LNCaP clone FGC (cell line): ENCODE measurements at regions not wholly inside any gene's neighbourhood (a gene's known extent, or its start where the extent isn't known, plus 50 kb on each side); places are given as distances from the start of the nearest gene placed in this dataset.
"Not testable (repeated sequence)": the region's sequence is repeated elsewhere in the genome, so short reads cannot be mapped to it uniquely, and the experiment has no call there.

Experiments used
- DNase-seq: peaks from one replicate; pipeline ENCODE4 v3.0.0-alpha.2; 2011; ENCODE audit warnings: low read depth
- H3K4me3 ChIP-seq: 2 replicates; pipeline ENCODE4 v1.5.1; 2011; ENCODE audit warnings: mild to moderate bottlenecking, low read depth, low read length, control low read depth
- TF ChIP-seq, protein P1 (sequence below): IDR thresholded peaks from 2 replicates; pipeline ENCODE4 v1.5.1; 2012; ENCODE audit warnings: mild to moderate bottlenecking; ENCODE audit not compliant: control insufficient read depth, insufficient read depth; ENCODE audit errors: extremely low read depth

DNA sequence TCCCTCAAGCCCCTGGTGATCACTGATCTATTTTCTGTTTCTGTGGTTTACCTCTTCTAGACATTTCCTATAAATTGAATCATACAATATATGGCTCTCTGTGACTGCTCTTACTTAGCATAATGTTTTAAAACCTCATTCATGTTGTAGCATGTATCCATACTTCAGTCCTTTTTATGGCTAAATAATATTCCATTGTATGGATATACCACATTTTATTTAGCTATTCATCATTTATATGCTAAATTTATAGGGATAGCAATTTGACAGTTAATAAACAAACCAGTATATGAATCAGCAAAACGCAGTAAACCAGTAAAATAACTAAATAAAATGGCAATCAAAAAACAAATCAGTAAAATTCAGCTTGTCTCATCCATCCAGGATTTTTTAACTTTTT is 286.1 kb upstream of the HNRNPA3 start:
- TF ChIP-seq, protein P1, sequence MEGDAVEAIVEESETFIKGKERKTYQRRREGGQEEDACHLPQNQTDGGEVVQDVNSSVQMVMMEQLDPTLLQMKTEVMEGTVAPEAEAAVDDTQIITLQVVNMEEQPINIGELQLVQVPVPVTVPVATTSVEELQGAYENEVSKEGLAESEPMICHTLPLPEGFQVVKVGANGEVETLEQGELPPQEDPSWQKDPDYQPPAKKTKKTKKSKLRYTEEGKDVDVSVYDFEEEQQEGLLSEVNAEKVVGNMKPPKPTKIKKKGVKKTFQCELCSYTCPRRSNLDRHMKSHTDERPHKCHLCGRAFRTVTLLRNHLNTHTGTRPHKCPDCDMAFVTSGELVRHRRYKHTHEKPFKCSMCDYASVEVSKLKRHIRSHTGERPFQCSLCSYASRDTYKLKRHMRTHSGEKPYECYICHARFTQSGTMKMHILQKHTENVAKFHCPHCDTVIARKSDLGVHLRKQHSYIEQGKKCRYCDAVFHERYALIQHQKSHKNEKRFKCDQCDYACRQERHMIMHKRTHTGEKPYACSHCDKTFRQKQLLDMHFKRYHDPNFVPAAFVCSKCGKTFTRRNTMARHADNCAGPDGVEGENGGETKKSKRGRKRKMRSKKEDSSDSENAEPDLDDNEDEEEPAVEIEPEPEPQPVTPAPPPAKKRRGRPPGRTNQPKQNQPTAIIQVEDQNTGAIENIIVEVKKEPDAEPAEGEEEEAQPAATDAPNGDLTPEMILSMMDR: no peak
- no peak for DNase-seq
- H3K4me3 ChIP-seq: no peak overlapping the region

DNA sequence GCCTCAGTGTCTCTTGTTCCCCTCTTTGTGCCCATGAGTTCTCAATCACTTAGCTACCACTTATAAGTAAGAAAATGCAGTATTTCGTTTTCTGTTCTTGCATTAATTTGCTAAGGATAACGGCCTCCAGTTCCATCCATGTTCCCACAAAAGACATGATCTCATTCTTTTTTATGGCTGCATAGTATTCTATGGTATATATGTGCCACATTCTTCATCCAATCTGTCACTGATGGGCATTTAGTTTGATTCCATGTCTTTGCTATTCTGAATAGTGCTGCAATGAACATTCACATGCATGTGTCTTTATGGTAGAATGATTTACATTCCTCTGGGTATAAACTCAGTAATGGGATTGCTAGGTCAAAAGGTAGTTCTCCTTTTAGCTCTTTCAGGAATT is 283.2 kb upstream of the HNRNPA3 start:
- H3K4me3 ChIP-seq, DNase-seq: not testable (repeated sequence)

DNA sequence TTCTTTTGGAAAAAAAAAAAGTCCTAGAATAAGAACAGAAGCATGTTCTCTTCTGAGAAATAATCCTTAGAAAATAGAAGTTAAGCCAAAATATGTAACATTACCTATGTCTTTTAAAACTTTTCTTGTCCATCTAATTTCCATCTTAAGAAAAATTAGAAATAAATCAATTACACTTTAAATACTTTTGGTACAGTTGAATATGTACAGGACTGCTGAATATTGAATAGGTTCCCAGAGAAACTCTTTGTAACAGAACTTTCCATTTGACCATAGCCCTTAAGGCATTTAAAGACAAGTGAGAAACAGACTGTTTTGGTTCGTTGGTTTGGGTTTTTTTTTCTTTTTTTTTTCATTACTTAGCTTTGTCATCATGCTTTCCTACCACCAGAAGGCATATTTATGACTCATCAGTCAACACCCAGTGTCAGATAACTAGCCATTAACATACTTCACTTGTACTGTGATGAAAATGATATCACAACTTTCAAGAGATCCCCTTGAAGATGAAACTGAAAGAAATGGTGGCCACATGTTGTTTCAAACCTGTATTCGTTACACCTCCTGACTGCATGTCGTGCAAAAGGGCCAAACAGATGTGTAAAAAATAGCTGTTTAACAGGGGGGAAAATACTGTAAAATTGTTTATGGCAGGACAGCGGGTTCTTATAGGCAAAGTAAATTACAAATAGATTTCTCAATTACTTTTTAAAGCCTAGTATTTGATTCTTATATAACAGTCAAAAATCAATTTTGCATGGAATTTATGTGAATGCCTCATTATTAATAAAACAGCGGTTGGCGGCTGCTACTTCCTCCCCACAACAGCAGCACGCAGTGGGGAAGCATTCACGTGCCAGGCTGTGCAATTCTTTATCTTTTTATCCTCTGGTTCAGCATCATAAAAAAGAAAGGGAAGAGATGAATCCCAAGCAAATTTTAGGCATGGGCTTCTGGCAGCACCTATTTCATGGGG is 280.7 kb upstream of the HNRNPA3 start:
- no peak for DNase-seq

DNA sequence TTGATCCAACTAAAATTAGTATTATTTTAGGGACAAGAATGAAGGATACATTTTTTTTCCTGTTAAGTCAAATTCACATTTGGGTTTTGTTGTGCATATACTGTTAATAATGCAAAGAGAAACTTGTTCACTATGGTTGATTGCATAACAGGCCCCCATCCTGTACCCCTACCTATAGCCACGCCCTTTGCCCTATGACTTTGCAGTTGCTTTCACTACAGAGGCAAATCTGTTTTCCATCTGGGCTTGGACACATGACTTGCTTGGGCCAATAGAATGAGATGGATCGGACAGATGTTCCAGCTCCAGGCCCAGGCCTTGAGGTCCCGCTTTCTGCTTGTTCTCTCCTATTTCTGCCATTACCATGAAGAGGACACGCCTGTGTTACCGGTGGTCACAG is 278.5 kb upstream of the HNRNPA3 start:
- no peak overlapping the region for H3K4me3 ChIP-seq
- TF ChIP-seq, protein P1: no peak
- no peak for DNase-seq

More for the DNA sequence above, 280.7 kb upstream of the HNRNPA3 start:
- H3K4me3 ChIP-seq: no peak overlapping the region
- TF ChIP-seq, protein P1: no peak

DNA sequence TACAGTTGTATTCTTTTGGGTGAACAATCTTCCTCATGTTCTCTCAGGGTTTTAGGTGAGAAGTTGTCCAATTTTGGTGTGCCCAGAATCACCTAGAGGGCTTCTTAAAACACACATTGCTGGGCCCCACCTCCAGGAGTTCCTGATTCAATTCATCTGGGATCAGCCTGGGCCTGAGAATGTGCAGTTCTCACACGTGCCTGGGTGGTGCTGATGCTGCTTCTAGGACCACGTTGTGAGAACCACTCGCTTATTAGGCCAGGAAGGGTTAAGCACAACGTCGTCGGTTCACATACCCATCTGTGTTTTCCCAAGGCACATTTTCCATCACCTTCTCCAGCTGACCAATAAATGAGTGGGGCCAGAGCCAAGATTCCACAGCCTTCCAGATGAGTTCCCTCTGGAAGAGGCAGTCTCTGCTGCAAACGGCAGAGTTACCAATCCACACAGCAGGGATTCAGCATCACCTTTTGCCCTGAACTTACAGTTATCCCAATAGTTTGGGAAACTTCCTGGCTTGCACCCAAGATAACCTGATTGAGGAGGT is 277.7 kb upstream of the HNRNPA3 start:
- DNase-seq: no peak
- TF ChIP-seq, protein P1: no peak

DNA sequence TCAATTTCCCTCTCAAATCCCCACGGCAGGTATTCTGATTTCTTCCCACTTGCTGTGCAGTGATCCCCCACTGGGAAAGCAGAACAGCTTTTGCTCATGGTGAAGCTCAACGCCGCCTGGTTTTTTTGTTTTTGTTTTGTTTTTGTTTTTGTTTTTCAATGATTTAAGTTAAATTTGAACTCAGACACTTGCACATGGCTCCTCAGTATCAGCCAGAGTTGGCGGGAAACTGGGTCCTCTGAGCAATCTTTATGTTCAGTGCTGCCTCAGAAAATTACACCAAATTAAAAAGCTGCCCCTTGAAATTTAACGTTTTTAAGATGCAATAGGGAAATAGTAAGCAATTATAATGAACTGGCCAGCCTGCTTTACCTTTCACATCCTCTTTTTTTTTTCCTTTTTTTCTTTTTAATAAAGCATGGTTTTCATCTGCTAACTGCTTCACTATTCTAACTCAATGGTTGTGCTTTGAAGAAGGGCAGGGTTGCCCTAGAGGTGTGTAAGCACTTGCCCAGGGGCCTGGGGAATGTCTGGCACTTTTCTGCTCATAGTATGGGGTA is 277.0 kb upstream of the HNRNPA3 start:
- TF ChIP-seq, protein P1: no peak
- no peak for DNase-seq
- H3K4me3 ChIP-seq: no peak overlapping the region

More for the DNA sequence above, 277.7 kb upstream of the HNRNPA3 start:
- H3K4me3 ChIP-seq: no peak overlapping the region

DNA sequence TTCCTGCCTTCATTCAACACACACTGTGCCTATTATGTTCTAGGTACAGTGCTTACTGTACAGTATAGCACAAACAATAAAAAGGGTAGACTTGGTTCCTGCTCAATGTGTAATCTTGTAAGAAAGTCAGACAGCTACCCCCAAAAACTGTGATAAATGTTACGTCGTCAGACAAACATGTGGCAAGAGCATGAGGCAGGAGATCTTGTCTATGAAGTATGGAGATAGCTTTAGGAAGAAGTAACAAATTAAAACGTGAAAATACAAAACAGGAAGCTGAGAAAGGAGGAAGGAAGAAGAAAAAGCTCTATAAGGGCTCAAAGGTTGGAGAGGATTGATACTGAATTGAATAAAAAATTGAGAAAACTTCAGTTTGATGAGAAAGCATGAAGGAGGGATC is 276.2 kb upstream of the HNRNPA3 start:
- H3K4me3 ChIP-seq: no peak overlapping the region
- TF ChIP-seq, protein P1: no peak
- DNase-seq: no peak
